ENCODE measurements at regions not wholly inside any gene's neighbourhood (a gene's known extent, or its start where the extent isn't known, plus 50 kb on each side); places are given as distances from the start of the nearest gene placed in this dataset.
"Not testable (repeated sequence)": the region's sequence is repeated elsewhere in the genome, so short reads cannot be mapped to it uniquely, and the experiment has no call there.

- Mint-ChIP-seq H3K4me3 (no peak overlapping the region), H3K9me3 (peaks cover 0 to 2% (median 0%) of the 10 kb centered on the region in 3 donors), H3K27me3 (no peaks in the 10 kb centered on the region), H3K4me1 (no peaks in the 10 kb centered on the region), H3K27ac (no peak overlapping the region), H3K36me3 (no peaks in the 10 kb centered on the region)
Observed at GRCh38 chr2:51782921-51783765, 751.2 kb upstream of the NRXN1 start.

GRCh38 chr2:51781691-51782090 is 749.8 kb upstream of the NRXN1 start:
- Mint-ChIP-seq H3K27ac (no peak overlapping the region), H3K4me1 (no peaks in the 10 kb centered on the region), H3K4me3 (no peak overlapping the region), H3K9me3 (peaks cover 0 to 2% (median 0%) of the 10 kb centered on the region in 3 donors), H3K36me3 (no peaks in the 10 kb centered on the region), H3K27me3 (no peaks in the 10 kb centered on the region)

- Mint-ChIP-seq H3K9me3 (peaks cover 0 to 2% (median 0%) of the 10 kb centered on the region in 3 donors), H3K4me1 (no peaks in the 10 kb centered on the region), H3K36me3 (no peaks in the 10 kb centered on the region), H3K4me3 (no peak overlapping the region), H3K27ac (no peak overlapping the region), H3K27me3 (no peaks in the 10 kb centered on the region)
Observed at GRCh38 chr2:51780353-51780752, 748.4 kb upstream of the NRXN1 start.

- not testable (repeated sequence) for H3K36me3 Mint-ChIP-seq, H3K4me3 Mint-ChIP-seq, H3K27ac Mint-ChIP-seq, H3K4me1 Mint-ChIP-seq, H3K9me3 Mint-ChIP-seq, H3K27me3 Mint-ChIP-seq
Observed at GRCh38 chr2:51779723-51780122, 747.8 kb upstream of the NRXN1 start.

- H3K4me3 Mint-ChIP-seq = no peak overlapping the region
- no peaks in the 10 kb centered on the region for H3K4me1 Mint-ChIP-seq
- H3K9me3 Mint-ChIP-seq = no peaks in the 10 kb centered on the region
- H3K27me3 Mint-ChIP-seq = no peaks in the 10 kb centered on the region
- no peak overlapping the region for H3K27ac Mint-ChIP-seq
- no peaks in the 10 kb centered on the region for H3K36me3 Mint-ChIP-seq
Observed at GRCh38 chr2:51778806-51779205, 746.9 kb upstream of the NRXN1 start.

DNA sequence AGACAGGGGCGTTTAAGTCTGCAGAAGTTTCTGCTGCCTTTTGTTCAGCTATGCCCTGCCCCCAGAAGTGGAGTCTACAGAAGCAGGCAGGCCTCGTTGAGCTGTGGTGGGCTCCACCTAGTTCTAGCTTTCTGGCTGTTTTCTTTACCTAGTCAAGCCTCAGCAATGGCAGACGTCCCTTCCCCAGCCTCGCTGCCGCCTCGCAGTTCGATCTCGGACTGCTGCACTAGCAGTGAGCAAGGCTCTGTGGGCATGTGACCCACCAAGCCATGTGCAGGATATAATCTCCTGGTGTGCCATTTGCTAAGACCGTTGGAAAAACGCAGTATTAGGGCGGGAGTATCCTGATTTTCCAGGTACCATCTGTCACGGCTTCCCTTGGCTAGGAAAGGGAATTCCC is 742.7 kb upstream of the NRXN1 start:
- H3K9me3 Mint-ChIP-seq, H3K27ac Mint-ChIP-seq, H3K36me3 Mint-ChIP-seq, H3K4me3 Mint-ChIP-seq, H3K4me1 Mint-ChIP-seq, H3K27me3 Mint-ChIP-seq: not testable (repeated sequence)

DNA sequence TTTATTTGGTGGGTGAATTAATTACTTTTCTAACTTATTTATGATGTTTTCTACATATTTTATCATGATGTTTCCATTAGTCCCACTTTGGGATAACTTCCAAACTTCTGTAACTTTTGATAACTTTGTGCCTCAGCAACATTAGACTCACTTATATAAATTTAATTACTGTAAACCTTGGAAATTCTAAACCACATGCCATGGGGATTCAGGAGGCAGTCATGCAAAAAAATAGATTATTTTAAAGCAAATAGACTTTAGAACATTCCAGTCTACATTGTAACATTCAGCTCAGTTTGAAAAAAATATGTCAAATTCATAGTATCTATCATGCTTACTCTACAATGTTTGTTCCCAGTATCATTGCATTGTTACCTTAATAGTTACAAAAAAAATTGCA is 728.5 kb upstream of the NRXN1 start:
- H3K9me3 Mint-ChIP-seq = peaks cover 0 to 2% (median 0%) of the 10 kb centered on the region in 3 donors
- H3K27ac Mint-ChIP-seq = no peak overlapping the region
- H3K4me1 Mint-ChIP-seq = no peaks in the 10 kb centered on the region
- no peaks in the 10 kb centered on the region for H3K27me3 Mint-ChIP-seq
- H3K4me3 Mint-ChIP-seq = no peak overlapping the region
- H3K36me3 Mint-ChIP-seq = no peaks in the 10 kb centered on the region

- H3K36me3 Mint-ChIP-seq = no peaks in the 10 kb centered on the region
- no peak overlapping the region for H3K27ac Mint-ChIP-seq
- H3K4me3 Mint-ChIP-seq = no peak overlapping the region
- peaks cover 0 to 2% (median 0%) of the 10 kb centered on the region in 3 donors for H3K9me3 Mint-ChIP-seq
- no peaks in the 10 kb centered on the region for H3K4me1 Mint-ChIP-seq
- no peaks in the 10 kb centered on the region for H3K27me3 Mint-ChIP-seq
Observed at GRCh38 chr2:51758081-51758480, 726.1 kb upstream of the NRXN1 start.

DNA sequence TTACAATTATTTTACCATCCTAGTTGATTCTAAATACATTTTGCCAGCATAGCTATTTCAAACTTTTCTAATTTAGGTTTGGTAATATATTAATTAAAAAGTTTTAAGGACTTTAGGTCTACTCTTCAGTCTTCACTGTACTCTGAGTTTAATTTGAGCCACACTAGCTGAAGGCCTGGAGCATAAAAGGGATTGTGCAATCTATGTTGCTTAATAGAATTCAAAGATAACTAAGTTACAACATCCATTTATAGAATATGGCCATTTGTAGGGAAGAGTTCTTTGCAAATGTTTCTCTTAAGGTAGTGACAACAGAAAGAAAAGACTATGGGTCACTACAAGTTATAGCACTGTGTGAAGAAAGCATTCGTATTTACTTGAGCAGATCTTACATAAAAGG is 702.2 kb upstream of the NRXN1 start:
- Mint-ChIP-seq H3K36me3 (no peaks in the 10 kb centered on the region), H3K27ac (no peak overlapping the region), H3K9me3 (peaks cover 0 to 4% (median 4%) of the 10 kb centered on the region in 3 donors), H3K27me3 (no peaks in the 10 kb centered on the region), H3K4me3 (no peak overlapping the region), H3K4me1 (no peaks in the 10 kb centered on the region)

GRCh38 chr2:51723691-51724090 is 691.8 kb upstream of the NRXN1 start:
- no peak overlapping the region for H3K4me3 Mint-ChIP-seq
- no peaks in the 10 kb centered on the region for H3K27me3 Mint-ChIP-seq
- no peaks in the 10 kb centered on the region for H3K4me1 Mint-ChIP-seq
- H3K9me3 Mint-ChIP-seq = peaks cover 0 to 3% (median 2%) of the 10 kb centered on the region in 3 donors
- no peak overlapping the region for H3K27ac Mint-ChIP-seq
- no peaks in the 10 kb centered on the region for H3K36me3 Mint-ChIP-seq

- no peak overlapping the region for H3K4me3 Mint-ChIP-seq
- H3K9me3 Mint-ChIP-seq = peaks cover 0 to 4% (median 1%) of the 10 kb centered on the region in 3 donors
- H3K27me3 Mint-ChIP-seq = no peaks in the 10 kb centered on the region
- no peaks in the 10 kb centered on the region for H3K36me3 Mint-ChIP-seq
- H3K4me1 Mint-ChIP-seq = no peaks in the 10 kb centered on the region
- H3K27ac Mint-ChIP-seq = no peak overlapping the region
Observed at GRCh38 chr2:51722311-51722710, 690.4 kb upstream of the NRXN1 start.

DNA sequence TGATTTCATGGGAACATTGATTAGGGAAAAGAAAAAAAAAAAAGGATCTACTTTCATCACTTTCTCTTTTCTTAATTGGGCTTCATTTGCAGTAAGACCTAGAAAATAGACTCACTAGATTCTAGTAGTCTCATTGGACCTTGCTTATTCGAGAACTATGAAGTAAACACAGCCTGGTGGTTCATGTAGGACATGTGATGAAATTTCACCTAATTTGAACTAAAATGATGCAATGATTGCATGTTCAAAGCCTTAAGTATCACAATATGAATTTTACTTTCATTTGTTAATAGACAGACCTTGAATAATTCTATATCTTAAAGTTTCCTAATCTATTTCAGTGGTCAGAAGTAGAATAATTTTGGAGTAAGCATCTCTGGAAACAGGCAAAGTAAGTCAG is 688.9 kb upstream of the NRXN1 start:
- no peak overlapping the region for H3K4me3 Mint-ChIP-seq
- peaks cover 1 to 7% (median 3%) of the 10 kb centered on the region in 3 donors for H3K9me3 Mint-ChIP-seq
- H3K27me3 Mint-ChIP-seq = no peaks in the 10 kb centered on the region
- H3K4me1 Mint-ChIP-seq = no peaks in the 10 kb centered on the region
- H3K36me3 Mint-ChIP-seq = no peaks in the 10 kb centered on the region
- no peak overlapping the region for H3K27ac Mint-ChIP-seq

- Mint-ChIP-seq H3K36me3 (no peaks in the 10 kb centered on the region), H3K27ac (no peak overlapping the region), H3K9me3 (peaks cover 4 to 10% (median 7%) of the 10 kb centered on the region in 3 donors), H3K4me1 (no peaks in the 10 kb centered on the region), H3K27me3 (no peaks in the 10 kb centered on the region), H3K4me3 (no peak overlapping the region)
Observed at GRCh38 chr2:51718881-51719280, 686.9 kb upstream of the NRXN1 start.

DNA sequence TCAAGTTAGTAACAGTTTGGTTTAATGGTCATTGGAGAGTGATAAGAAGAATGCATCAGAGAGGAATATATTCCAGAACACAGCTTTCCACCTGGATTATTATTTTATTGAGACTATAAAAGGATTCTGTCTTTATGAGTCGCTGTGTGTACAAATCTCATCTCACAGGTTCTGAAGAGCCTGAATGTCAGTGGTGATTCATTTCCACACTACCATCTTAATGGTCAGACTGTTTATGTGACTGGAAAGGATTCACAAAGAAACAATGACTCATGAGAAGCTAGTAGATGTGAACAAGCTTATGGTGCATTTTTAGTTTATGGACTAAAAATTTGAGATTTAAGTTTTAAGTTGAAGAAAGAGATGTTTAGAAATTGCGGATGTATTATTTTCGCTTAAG is 685.4 kb upstream of the NRXN1 start:
- Mint-ChIP-seq H3K27me3 (no peaks in the 10 kb centered on the region), H3K4me1 (no peaks in the 10 kb centered on the region), H3K9me3 (peaks cover 4 to 18% (median 7%) of the 10 kb centered on the region in 3 donors), H3K36me3 (no peaks in the 10 kb centered on the region), H3K27ac (no peak overlapping the region), H3K4me3 (peak overlapping the region in 1 of 4 donors; percentile 15)

DNA sequence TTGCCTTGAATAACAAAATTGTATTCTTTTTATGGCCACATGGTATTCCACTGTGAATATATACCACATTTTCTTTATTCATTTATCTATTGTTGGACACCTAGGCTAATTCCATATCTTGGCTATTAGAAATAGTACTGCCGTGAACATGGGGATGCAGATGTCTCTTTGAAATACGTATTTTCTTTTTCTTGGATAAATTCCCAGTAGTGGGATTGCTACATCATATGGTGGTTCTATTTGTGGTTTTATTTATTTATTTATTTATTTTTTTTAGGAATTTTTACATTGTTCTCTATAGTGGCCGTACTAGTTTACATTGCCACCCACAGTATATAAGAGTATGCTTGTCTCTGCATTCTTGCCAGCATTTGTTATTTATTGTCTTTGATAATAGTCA is 679.8 kb upstream of the NRXN1 start:
- Mint-ChIP-seq H3K27ac (no peak overlapping the region), H3K9me3 (peaks cover 3 to 30% (median 8%) of the 10 kb centered on the region in 3 donors), H3K4me3 (no peak overlapping the region), H3K4me1 (no peaks in the 10 kb centered on the region), H3K36me3 (no peaks in the 10 kb centered on the region), H3K27me3 (no peaks in the 10 kb centered on the region)

DNA sequence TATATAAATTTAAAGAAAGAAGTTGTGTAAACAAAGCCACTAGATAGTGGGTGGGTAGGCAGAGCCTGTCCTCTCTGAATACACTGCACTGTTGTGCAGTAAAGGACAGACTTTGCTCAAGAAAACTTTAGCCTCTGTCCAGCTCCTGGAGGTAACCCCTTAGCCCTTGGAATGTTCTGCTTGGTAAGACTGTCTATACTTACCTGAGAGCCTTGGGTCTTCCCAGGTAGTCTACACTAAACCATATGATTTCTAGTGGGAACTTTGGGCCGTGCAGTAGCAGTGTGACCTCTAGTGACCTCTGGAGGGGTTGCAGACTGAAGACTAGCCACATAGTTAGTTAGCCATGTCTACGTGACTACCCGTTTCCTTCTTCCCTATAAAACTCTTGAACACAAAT is 678.3 kb upstream of the NRXN1 start:
- Mint-ChIP-seq H3K4me1 (no peaks in the 10 kb centered on the region), H3K36me3 (no peaks in the 10 kb centered on the region), H3K9me3 (peaks cover 0 to 23% (median 8%) of the 10 kb centered on the region in 3 donors), H3K27ac (no peak overlapping the region), H3K27me3 (no peaks in the 10 kb centered on the region), H3K4me3 (no peak overlapping the region)

Data from IgD-negative memory B cell (primary cell).